K562 (cell line): ENCODE measurements at regions not wholly inside any gene's neighbourhood (a gene's known extent, or its start where the extent isn't known, plus 50 kb on each side); places are given as distances from the start of the nearest gene placed in this dataset.

Source experiments
- KDM1A ChIP-seq, 2 experiments: fragments of 450-650 bp; IDR thresholded peaks; 2 replicates each; pipeline ENCODE4 v1.6.1; 2016; ENCODE audit warnings: mild to moderate bottlenecking in 2 of 2
- RAD21 ChIP-seq, 2 experiments: fragments of 250-450 bp in 1 of 2; fragments of 450-650 bp in 1 of 2; sonication (Bioruptor Pico) in 1 of 2; formaldehyde crosslinking in 1 of 2; IDR thresholded peaks in 1 of 2; conservative IDR thresholded peaks in 1 of 2; 2 replicates each; pipeline versions ENCODE4 v1.4.0 to v1.8.0; 2020 to 2022; ENCODE audit warnings: mild to moderate bottlenecking in 2 of 2, moderate library complexity in 1 of 2
- RFX5 ChIP-seq: IDR thresholded peaks from 2 replicates; pipeline ENCODE4 v1.6.1; 2011; ENCODE audit warnings: low read depth, mild to moderate bottlenecking, improper control_type of control experiment, low read length
- ZKSCAN1 ChIP-seq: fragments of 150-350 bp; IDR thresholded peaks from 2 replicates; pipeline ENCODE4 v1.6.1; 2016; ENCODE audit warnings: low read depth, low read length
- ZNF274 ChIP-seq: IDR thresholded peaks from 2 replicates; pipeline ENCODE4 v1.6.1; 2011; ENCODE audit warnings: low read depth, mild to moderate bottlenecking, low read length, moderate library complexity, borderline replicate concordance
- ZNF561 ChIP-seq: fragments of 450-650 bp; formaldehyde crosslinking; conservative IDR thresholded peaks from 2 replicates; pipeline ENCODE4 v1.4.0; 2020; ENCODE audit warnings: mild to moderate bottlenecking, moderate library complexity
- TF ChIP-seq, protein P1 (sequence below), 3 experiments: IDR thresholded peaks in 2 of 3; conservative IDR thresholded peaks in 1 of 3; 2 replicates each; pipeline ENCODE4 v1.5.1; 2011 to 2012; ENCODE audit warnings: low read length in 3 of 3, mild to moderate bottlenecking in 3 of 3, control low read depth in 2 of 3, improper control_type of control experiment in 1 of 3, inconsistent platforms in 1 of 3, low read depth in 1 of 3, mixed read lengths in 1 of 3, moderate library complexity in 1 of 3; ENCODE audit not compliant: insufficient read depth in 2 of 3
- TF ChIP-seq, protein P2 (sequence below): sonication (generic); formaldehyde crosslinking; IDR thresholded peaks from 2 replicates; pipeline ENCODE4 v1.8.0; 2022; ENCODE audit warnings: mild to moderate bottlenecking, low read depth, missing genetic modification reagents
- TF ChIP-seq, protein P3 (sequence below): fragments of 450-650 bp; IDR thresholded peaks from one replicate; pipeline ENCODE4 v1.6.1; 2018; ENCODE audit warnings: mild to moderate bottlenecking, moderate library complexity; ENCODE audit not compliant: partially characterized antibody
- TF ChIP-seq, protein P4 (sequence below): sonication (generic); formaldehyde crosslinking; IDR thresholded peaks from 2 replicates; pipeline ENCODE4 v1.8.1; 2022; ENCODE audit warnings: missing genetic modification reagents
- TF ChIP-seq, protein P5 (sequence below): fragments of 250-450 bp; sonication (Bioruptor Pico); IDR thresholded peaks from 2 replicates; pipeline ENCODE4 v1.9.0; 2021; ENCODE audit warnings: mild to moderate bottlenecking, inconsistent platforms

DNA sequence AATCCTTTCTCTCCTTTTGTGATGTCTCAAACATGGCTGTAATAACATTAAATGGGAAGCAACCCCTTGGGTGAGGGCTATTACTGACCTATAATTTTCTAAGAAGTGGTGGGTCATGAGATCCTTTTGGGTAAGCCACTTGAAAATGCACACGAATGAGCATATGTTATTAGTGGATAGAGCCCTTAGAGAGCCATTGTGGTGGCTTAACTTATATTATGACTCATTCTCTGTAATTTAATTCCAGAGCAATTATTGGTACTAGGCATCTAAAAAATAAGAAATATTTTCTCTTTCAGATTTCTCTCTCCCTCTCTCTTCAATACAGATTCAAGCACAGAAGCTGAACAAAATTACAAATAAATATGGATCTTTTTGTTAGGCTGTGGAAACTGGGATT, 1177.4 kb upstream of the PHF14 start:
- TF ChIP-seq, protein P1, sequence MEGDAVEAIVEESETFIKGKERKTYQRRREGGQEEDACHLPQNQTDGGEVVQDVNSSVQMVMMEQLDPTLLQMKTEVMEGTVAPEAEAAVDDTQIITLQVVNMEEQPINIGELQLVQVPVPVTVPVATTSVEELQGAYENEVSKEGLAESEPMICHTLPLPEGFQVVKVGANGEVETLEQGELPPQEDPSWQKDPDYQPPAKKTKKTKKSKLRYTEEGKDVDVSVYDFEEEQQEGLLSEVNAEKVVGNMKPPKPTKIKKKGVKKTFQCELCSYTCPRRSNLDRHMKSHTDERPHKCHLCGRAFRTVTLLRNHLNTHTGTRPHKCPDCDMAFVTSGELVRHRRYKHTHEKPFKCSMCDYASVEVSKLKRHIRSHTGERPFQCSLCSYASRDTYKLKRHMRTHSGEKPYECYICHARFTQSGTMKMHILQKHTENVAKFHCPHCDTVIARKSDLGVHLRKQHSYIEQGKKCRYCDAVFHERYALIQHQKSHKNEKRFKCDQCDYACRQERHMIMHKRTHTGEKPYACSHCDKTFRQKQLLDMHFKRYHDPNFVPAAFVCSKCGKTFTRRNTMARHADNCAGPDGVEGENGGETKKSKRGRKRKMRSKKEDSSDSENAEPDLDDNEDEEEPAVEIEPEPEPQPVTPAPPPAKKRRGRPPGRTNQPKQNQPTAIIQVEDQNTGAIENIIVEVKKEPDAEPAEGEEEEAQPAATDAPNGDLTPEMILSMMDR (IDR thresholded peaks at IDR 0.05 in 2 of 3, conservative IDR thresholded peaks at IDR 0.05 in 1 of 3; ENCODE audit: insufficient read depth in 2 of 3, low read depth in 1 of 3, low read length in 3 of 3), result no peak
- TF ChIP-seq, protein P2, sequence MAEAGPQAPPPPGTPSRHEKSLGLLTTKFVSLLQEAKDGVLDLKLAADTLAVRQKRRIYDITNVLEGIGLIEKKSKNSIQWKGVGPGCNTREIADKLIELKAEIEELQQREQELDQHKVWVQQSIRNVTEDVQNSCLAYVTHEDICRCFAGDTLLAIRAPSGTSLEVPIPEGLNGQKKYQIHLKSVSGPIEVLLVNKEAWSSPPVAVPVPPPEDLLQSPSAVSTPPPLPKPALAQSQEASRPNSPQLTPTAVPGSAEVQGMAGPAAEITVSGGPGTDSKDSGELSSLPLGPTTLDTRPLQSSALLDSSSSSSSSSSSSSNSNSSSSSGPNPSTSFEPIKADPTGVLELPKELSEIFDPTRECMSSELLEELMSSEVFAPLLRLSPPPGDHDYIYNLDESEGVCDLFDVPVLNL, result no peak
- TF ChIP-seq KDM1A (IDR thresholded peaks at IDR 0.05) (no peak), RAD21 (CRISPR knock-in tag; conservative IDR thresholded peaks at IDR 0.05 in 1 of 2, IDR thresholded peaks at IDR 0.05 in 1 of 2) (no peak), ZKSCAN1 (no peak), RFX5 (no peak), ZNF274 (no peak), ZNF561 (CRISPR knock-in tag) (no peak)
- TF ChIP-seq, protein P3, sequence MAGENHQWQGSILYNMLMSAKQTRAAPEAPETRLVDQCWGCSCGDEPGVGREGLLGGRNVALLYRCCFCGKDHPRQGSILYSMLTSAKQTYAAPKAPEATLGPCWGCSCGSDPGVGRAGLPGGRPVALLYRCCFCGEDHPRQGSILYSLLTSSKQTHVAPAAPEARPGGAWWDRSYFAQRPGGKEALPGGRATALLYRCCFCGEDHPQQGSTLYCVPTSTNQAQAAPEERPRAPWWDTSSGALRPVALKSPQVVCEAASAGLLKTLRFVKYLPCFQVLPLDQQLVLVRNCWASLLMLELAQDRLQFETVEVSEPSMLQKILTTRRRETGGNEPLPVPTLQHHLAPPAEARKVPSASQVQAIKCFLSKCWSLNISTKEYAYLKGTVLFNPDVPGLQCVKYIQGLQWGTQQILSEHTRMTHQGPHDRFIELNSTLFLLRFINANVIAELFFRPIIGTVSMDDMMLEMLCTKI, result no peak
- TF ChIP-seq, protein P4, sequence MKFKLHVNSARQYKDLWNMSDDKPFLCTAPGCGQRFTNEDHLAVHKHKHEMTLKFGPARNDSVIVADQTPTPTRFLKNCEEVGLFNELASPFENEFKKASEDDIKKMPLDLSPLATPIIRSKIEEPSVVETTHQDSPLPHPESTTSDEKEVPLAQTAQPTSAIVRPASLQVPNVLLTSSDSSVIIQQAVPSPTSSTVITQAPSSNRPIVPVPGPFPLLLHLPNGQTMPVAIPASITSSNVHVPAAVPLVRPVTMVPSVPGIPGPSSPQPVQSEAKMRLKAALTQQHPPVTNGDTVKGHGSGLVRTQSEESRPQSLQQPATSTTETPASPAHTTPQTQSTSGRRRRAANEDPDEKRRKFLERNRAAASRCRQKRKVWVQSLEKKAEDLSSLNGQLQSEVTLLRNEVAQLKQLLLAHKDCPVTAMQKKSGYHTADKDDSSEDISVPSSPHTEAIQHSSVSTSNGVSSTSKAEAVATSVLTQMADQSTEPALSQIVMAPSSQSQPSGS (CRISPR knock-in tag), result no peak
- TF ChIP-seq, protein P5, sequence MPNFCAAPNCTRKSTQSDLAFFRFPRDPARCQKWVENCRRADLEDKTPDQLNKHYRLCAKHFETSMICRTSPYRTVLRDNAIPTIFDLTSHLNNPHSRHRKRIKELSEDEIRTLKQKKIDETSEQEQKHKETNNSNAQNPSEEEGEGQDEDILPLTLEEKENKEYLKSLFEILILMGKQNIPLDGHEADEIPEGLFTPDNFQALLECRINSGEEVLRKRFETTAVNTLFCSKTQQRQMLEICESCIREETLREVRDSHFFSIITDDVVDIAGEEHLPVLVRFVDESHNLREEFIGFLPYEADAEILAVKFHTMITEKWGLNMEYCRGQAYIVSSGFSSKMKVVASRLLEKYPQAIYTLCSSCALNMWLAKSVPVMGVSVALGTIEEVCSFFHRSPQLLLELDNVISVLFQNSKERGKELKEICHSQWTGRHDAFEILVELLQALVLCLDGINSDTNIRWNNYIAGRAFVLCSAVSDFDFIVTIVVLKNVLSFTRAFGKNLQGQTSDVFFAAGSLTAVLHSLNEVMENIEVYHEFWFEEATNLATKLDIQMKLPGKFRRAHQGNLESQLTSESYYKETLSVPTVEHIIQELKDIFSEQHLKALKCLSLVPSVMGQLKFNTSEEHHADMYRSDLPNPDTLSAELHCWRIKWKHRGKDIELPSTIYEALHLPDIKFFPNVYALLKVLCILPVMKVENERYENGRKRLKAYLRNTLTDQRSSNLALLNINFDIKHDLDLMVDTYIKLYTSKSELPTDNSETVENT (CRISPR knock-in tag), result no peak
